NCI-H2029 (cell line): ENCODE measurements at regions not wholly inside any gene's neighbourhood (a gene's known extent, or its start where the extent isn't known, plus 50 kb on each side); places are given as distances from the start of the nearest gene placed in this dataset.
A peak's percentile ranks its signal among the peaks of the same experiment; 100 is the strongest.

Experiments used
- DNase-seq: peaks from one replicate; lab custom pipeline; 2025; lab: John Stamatoyannopoulos, UW

DNA sequence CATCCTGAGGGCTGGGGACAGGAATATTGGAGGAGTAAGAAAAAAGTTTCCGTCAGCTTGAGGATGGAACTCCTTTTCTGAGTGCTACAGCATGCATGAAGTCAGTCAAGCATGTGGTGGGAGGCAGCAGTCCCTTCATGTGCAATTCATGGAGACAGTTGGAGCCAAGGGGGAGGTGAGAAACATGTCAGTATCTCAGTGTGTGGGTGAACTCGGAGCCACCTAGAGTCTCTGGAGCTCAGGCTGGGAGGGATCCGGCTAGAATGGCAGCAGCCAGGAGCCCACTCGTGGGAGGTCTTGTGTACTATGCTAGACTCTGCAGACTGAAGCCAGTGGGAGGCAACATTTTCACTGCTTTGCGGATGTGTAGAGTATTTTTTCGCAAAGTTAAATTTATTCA lies 60.3 kb downstream of the AVPR1A start:
- DNase-seq, result no peak

- DNase-seq, result no peak
These were observed 64.7 kb downstream of the AVPR1A start for GRCh38 chr12:63086149-63086915.

DNA sequence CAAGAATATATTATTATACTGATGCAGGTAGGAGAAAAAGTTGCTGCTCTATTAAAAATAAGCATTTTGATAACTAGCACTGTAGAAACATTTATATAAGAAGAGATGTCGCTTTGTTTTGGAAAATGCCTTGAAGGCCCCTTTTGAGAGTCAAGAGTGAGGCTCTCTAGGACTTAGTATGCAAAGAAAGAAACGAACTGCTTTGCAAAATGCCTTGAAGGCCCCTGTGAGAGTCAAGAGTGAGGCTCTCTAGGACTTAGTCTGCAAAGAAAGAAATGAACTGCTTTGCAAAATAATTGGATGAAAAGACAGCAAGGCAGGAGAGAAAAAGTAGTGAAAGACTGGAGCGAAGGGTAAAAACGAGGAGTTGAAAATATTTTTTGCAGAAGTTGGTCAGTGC lies 65.9 kb downstream of the AVPR1A start:
- no peak for DNase-seq

- DNase-seq, result no peak
These were observed 66.5 kb downstream of the AVPR1A start for GRCh38 chr12:63084501-63084900.

- DNase-seq, result no peak
These were observed 68.0 kb downstream of the AVPR1A start for GRCh38 chr12:63083046-63083445.

GRCh38 chr12:63079791-63080502 lies 71.1 kb downstream of the AVPR1A start:
- peak; percentile 42 for DNase-seq

DNA sequence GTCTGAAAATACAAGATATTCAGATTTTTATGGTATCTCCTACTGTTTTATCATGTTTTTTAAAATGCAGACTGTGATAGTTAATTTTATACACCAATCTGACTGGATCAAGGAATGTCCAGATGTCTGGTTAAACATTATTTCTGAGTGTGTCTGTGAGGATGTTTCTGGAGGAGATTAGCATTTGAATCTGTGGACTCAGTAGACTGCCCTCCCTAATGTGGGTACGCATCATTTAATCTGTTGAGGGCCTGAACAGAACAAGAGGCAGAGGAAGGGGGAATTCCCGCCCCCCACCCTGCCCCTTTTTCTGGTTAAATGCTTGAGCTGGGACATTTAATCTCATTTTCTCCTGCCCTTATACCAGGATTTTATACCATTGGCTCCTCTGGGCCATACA lies 72.1 kb downstream of the AVPR1A start:
- DNase-seq, result no peak

- DNase-seq, result no peak
These were observed 75.5 kb downstream of the AVPR1A start for GRCh38 chr12:63075376-63076060.

GRCh38 chr12:63070709-63071108 lies 80.3 kb downstream of the AVPR1A start:
- DNase-seq, result no peak

GRCh38 chr12:63069860-63070617 lies 81.0 kb downstream of the AVPR1A start:
- no peak for DNase-seq

DNA sequence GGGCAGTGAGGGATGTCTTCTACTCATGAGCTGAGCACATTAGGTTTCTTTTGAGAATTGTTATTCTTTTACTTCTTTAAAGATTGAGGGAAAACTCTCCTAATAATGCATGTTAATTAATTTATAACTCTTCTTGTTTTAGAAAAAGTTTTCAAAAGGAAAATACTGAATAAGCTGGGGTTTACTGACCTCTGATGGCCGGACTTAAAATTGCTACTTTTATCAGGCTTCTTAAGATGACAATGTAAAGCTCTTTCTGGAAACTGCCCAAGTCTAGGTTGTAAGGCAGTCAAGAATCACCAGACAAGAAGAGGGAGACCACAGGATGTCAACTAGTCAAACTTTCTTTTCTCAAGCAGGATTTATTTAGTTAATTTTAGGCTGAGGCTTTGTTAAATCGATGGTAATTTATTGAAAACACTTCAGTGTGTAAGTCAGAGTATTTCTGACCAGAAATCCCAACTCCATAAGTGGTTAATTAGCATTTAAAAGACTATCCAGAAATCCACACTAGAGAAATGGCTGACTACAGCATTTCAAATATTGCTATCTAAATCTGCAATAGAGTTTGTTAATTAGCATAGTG lies 82.1 kb downstream of the AVPR1A start:
- peak; percentile 48 for DNase-seq

GRCh38 chr12:63066782-63067181 lies 84.2 kb downstream of the AVPR1A start:
- DNase-seq, result peak; percentile 43

GRCh38 chr12:63066136-63066535 lies 84.9 kb downstream of the AVPR1A start:
- DNase-seq, result no peak

- DNase-seq, result no peak
These were observed 86.9 kb downstream of the AVPR1A start for GRCh38 chr12:63064080-63064479.

- DNase-seq, result no peak
These were observed 94.4 kb downstream of the AVPR1A start for GRCh38 chr12:63056649-63057048.

GRCh38 chr12:63052696-63053095 lies 98.3 kb downstream of the AVPR1A start:
- DNase-seq, result no peak

- DNase-seq, result peak; percentile 42
These were observed 103.9 kb downstream of the AVPR1A start for GRCh38 chr12:63047146-63047545.

- DNase-seq, result no peak
These were observed 105.8 kb downstream of the AVPR1A start for GRCh38 chr12:63045020-63045860.

DNA sequence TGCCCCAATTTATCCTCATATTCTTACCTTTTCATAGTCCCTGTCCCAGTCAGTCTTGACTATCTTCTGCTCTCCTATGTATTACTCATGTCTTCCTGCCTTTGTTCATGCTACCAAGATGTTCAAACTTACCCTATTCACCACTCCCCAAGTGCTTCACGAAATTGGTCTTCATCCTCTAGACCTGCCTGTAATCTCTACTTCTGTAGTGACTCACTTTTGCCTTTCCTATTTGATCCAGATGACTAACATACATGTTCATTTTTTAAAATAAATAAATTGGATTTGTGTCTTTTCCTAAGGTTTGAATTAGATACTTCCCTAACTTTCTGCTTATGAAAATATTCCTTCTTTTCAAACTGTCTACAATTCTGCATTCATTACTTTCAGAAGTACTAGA lies 107.7 kb upstream of the PPM1H start:
- no peak for DNase-seq

DNA sequence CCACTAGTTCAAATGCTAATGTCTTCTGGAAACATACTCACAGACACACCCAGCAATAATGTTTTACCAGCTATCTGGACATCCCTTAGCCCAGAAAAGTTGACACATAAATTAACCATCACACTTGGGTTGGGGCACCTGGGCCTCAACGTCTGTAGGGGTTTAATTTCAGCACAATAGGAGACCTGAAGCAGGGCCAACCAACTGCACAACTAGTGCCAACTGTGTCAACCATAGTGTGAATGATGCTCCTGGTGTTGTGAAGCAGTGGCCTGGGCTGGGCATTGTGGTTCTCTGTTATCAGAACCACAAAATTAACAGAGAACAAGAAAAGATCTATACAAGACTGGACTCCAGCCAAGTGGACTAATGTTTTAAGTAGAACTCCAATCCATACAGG lies 106.7 kb upstream of the PPM1H start:
- no peak for DNase-seq
